ENCODE measurements at regions not wholly inside any gene's neighbourhood (a gene's known extent, or its start where the extent isn't known, plus 50 kb on each side); places are given as distances from the start of the nearest gene placed in this dataset.

DNA sequence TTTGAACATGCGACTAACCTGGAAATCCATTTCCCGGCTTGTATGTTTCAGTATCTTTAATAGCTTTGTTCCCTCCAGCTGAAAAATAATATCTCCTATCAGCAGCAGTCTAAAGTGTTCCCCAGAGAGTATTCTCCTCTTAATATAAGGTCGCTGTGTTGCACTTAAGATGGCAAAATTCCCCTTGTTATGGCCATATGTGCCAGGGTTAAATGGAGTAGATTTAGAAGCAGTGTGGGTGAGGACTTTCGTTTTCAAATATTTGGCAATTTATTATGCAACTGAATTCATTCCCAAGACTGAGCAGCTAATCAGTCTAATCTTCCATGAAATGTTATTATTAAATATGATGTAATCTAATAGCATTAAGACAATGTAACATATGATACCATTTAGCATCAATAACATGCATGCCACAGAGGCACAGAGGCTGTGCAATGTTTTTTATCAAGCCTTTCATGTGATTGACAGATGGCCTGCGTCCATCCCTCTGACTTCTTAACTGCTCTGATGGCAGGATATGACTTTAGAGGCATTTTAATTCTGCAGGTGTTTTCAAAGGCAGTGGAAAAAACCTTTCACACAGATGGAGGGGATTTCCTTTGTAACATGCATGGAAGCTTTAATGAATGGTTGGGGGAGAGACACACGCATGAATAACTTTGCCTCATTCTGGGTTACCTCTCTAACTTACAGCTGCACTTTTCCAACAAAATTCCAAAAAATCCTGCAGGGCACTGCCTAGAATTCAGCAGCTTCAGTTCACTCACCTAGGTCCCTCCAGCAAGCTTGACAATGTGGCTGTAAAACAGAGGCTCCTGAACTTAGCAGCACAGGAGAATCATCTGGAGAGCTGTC is 55.1 kb upstream of the ZPBP start:
- Mint-ChIP-seq H3K4me3 (no peak overlapping the region), H3K9me3 (no peaks in the 10 kb centered on the region), H3K36me3 (no peaks in the 10 kb centered on the region), H3K4me1 (peaks cover 26% of the 10 kb centered on the region), H3K27ac (no peak overlapping the region), H3K27me3 (ENCODE audit: insufficient read depth, low read depth) (peaks cover 5% of the 10 kb centered on the region)
- Histone ChIP-seq H3K9me3 (ENCODE audit: low read depth) (no peaks in the 10 kb centered on the region), H3K27me3 (no peaks in the 10 kb centered on the region), H3K79me2 (ENCODE audit: low read depth) (no peaks in the 10 kb centered on the region), H3K9ac (no peak overlapping the region), H4K20me1 (ENCODE audit: low read depth) (no peaks in the 10 kb centered on the region), H3K27ac (no peak overlapping the region), H2AFZ (replicated peaks) (no peak overlapping the region), H3K36me3 (no peaks in the 10 kb centered on the region), H3K4me3 (no peak overlapping the region), H3K4me1 (no peaks in the 10 kb centered on the region), H3K4me2 (no peak overlapping the region), H3F3A (ENCODE audit: low read depth) (no peaks in the 10 kb centered on the region)
- no peak for DNase-seq (ENCODE audit: low spot score)
- TF ChIP-seq EZH2 (IDR thresholded peaks at IDR 0.05), result no peak
- no peak for TF ChIP-seq EZH2phosphoT487 (IDR thresholded peaks at IDR 0.05)
- TF ChIP-seq, protein P1, sequence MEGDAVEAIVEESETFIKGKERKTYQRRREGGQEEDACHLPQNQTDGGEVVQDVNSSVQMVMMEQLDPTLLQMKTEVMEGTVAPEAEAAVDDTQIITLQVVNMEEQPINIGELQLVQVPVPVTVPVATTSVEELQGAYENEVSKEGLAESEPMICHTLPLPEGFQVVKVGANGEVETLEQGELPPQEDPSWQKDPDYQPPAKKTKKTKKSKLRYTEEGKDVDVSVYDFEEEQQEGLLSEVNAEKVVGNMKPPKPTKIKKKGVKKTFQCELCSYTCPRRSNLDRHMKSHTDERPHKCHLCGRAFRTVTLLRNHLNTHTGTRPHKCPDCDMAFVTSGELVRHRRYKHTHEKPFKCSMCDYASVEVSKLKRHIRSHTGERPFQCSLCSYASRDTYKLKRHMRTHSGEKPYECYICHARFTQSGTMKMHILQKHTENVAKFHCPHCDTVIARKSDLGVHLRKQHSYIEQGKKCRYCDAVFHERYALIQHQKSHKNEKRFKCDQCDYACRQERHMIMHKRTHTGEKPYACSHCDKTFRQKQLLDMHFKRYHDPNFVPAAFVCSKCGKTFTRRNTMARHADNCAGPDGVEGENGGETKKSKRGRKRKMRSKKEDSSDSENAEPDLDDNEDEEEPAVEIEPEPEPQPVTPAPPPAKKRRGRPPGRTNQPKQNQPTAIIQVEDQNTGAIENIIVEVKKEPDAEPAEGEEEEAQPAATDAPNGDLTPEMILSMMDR (IDR thresholded peaks at IDR 0.05), result no peak

- Mint-ChIP-seq H3K27me3 (ENCODE audit: insufficient read depth, low read depth) (peaks cover 3% of the 10 kb centered on the region), H3K4me1 (peaks cover 26% of the 10 kb centered on the region), H3K4me3 (no peak overlapping the region), H3K36me3 (no peaks in the 10 kb centered on the region), H3K27ac (no peak overlapping the region), H3K9me3 (no peaks in the 10 kb centered on the region)
- Histone ChIP-seq H4K20me1 (ENCODE audit: low read depth) (no peaks in the 10 kb centered on the region), H3K27ac (no peak overlapping the region), H3K9ac (no peak overlapping the region), H2AFZ (replicated peaks) (no peak overlapping the region), H3K36me3 (no peaks in the 10 kb centered on the region), H3K27me3 (no peaks in the 10 kb centered on the region), H3K4me2 (no peak overlapping the region), H3F3A (ENCODE audit: low read depth) (no peaks in the 10 kb centered on the region), H3K4me1 (no peaks in the 10 kb centered on the region), H3K79me2 (ENCODE audit: low read depth) (no peaks in the 10 kb centered on the region), H3K4me3 (no peak overlapping the region), H3K9me3 (ENCODE audit: low read depth) (no peaks in the 10 kb centered on the region)
- TF ChIP-seq, protein P1 (IDR thresholded peaks at IDR 0.05), result no peak
- no peak for TF ChIP-seq EZH2 (IDR thresholded peaks at IDR 0.05)
- no peak for TF ChIP-seq EZH2phosphoT487 (IDR thresholded peaks at IDR 0.05)
- DNase-seq (ENCODE audit: low spot score), result no peak
These were observed 53.6 kb upstream of the ZPBP start for GRCh38 chr7:50146692-50147091.

DNA sequence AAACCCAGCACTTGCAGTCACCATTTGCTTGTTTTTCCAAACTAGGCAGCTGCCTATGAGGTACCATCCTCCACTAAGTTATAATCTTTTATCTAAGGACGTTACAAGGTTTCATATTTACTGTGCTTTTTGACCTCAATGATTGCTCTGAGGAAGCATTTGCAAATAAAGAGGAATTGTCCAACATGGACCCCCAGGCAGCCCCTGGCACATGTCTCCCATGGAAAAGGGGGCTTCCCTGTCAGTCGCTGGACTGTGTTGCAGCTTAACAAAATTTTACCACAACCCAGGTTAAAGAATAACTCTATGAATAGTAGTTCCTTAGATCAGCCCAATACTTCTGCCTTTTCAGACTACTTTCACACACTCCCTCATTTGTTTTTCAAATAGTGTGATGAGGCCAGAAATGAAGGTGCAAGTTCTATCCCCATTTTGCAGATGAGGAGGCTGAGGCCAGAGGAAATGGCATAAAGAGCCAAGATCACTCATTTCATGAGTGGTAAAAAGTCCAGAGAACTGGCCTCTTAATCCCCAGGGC is 52.8 kb upstream of the ZPBP start:
- Histone ChIP-seq H3K4me1 (no peaks in the 10 kb centered on the region), H2AFZ (replicated peaks) (no peak overlapping the region), H3K9ac (no peak overlapping the region), H3K9me3 (ENCODE audit: low read depth) (no peaks in the 10 kb centered on the region), H3K27ac (no peak overlapping the region), H3K4me2 (no peak overlapping the region), H3K36me3 (no peaks in the 10 kb centered on the region), H3K79me2 (ENCODE audit: low read depth) (no peaks in the 10 kb centered on the region), H3K4me3 (no peak overlapping the region), H3K27me3 (no peaks in the 10 kb centered on the region), H4K20me1 (ENCODE audit: low read depth) (no peaks in the 10 kb centered on the region), H3F3A (ENCODE audit: low read depth) (no peaks in the 10 kb centered on the region)
- no peak for DNase-seq (ENCODE audit: low spot score)
- no peak overlapping the region for H3K27ac Mint-ChIP-seq
- H3K4me3 Mint-ChIP-seq, result no peak overlapping the region
- H3K4me1 Mint-ChIP-seq, result peaks cover 23% of the 10 kb centered on the region
- H3K27me3 Mint-ChIP-seq (ENCODE audit: insufficient read depth, low read depth), result peaks cover 3% of the 10 kb centered on the region
- TF ChIP-seq, protein P1 (IDR thresholded peaks at IDR 0.05), result no peak
- TF ChIP-seq EZH2 (IDR thresholded peaks at IDR 0.05) (no peak), EZH2phosphoT487 (IDR thresholded peaks at IDR 0.05) (no peak)
- H3K36me3 Mint-ChIP-seq, result no peaks in the 10 kb centered on the region
- no peaks in the 10 kb centered on the region for H3K9me3 Mint-ChIP-seq
